ENCODE measurements at regions not wholly inside any gene's neighbourhood (a gene's known extent, or its start where the extent isn't known, plus 50 kb on each side); places are given as distances from the start of the nearest gene placed in this dataset.

- H3K4me1 ChIP-seq (ENCODE audit: insufficient read depth, low read length, poor library complexity, severe bottlenecking), result peaks cover 6% of the 10 kb centered on the region
- no peaks in the 10 kb centered on the region for H3K36me3 ChIP-seq (ENCODE audit: insufficient read depth, low read length)
- H3F3A ChIP-seq (ENCODE audit: low read depth), result no peaks in the 10 kb centered on the region
- H3K27me3 ChIP-seq (ENCODE audit: insufficient read depth, low read length, poor library complexity, severe bottlenecking), result no peaks in the 10 kb centered on the region
- no peaks in the 10 kb centered on the region for H3K79me2 ChIP-seq (ENCODE audit: insufficient read depth, low read length)
- H3K9me3 ChIP-seq (ENCODE audit: insufficient read depth, low read depth, low read length), result peaks cover 9% of the 10 kb centered on the region
- no peaks in the 10 kb centered on the region for H4K20me1 ChIP-seq (ENCODE audit: insufficient read depth, low read length, poor library complexity, severe bottlenecking)
- TF ChIP-seq EZH2phosphoT487 (IDR thresholded peaks at IDR 0.05; ENCODE audit: borderline replicate concordance), result no peak
- TF ChIP-seq, protein P1, sequence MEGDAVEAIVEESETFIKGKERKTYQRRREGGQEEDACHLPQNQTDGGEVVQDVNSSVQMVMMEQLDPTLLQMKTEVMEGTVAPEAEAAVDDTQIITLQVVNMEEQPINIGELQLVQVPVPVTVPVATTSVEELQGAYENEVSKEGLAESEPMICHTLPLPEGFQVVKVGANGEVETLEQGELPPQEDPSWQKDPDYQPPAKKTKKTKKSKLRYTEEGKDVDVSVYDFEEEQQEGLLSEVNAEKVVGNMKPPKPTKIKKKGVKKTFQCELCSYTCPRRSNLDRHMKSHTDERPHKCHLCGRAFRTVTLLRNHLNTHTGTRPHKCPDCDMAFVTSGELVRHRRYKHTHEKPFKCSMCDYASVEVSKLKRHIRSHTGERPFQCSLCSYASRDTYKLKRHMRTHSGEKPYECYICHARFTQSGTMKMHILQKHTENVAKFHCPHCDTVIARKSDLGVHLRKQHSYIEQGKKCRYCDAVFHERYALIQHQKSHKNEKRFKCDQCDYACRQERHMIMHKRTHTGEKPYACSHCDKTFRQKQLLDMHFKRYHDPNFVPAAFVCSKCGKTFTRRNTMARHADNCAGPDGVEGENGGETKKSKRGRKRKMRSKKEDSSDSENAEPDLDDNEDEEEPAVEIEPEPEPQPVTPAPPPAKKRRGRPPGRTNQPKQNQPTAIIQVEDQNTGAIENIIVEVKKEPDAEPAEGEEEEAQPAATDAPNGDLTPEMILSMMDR (conservative IDR thresholded peaks at IDR 0.05; ENCODE audit: low read length), result no peak
- no peaks in the 10 kb centered on the region for H3K9me2 ChIP-seq (replicated peaks; ENCODE audit: low read depth, low read length)
- no peak overlapping the region for H3K4me3 ChIP-seq (ENCODE audit: low read length, poor library complexity, severe bottlenecking)
- H2AFZ ChIP-seq (ENCODE audit: low read length), result no peak overlapping the region
- H3K4me2 ChIP-seq (ENCODE audit: low read depth, low read length, poor library complexity, severe bottlenecking), result no peak overlapping the region
- H3K9ac ChIP-seq (ENCODE audit: low read depth, low read length, poor library complexity, severe bottlenecking), result no peak overlapping the region
These were observed 173.1 kb upstream of the CST7 start for GRCh38 chr20:24775966-24776365.

GRCh38 chr20:24776755-24777271, 172.3 kb upstream of the CST7 start:
- TF ChIP-seq, protein P1 (conservative IDR thresholded peaks at IDR 0.05; ENCODE audit: low read length), result no peak
- peaks cover 9% of the 10 kb centered on the region for H3K9me3 ChIP-seq (ENCODE audit: insufficient read depth, low read depth, low read length)
- no peaks in the 10 kb centered on the region for H3K27me3 ChIP-seq (ENCODE audit: insufficient read depth, low read length, poor library complexity, severe bottlenecking)
- no peaks in the 10 kb centered on the region for H3K9me2 ChIP-seq (replicated peaks; ENCODE audit: low read depth, low read length)
- H3K4me2 ChIP-seq (ENCODE audit: low read depth, low read length, poor library complexity, severe bottlenecking), result no peak overlapping the region
- no peak overlapping the region for H2AFZ ChIP-seq (ENCODE audit: low read length)
- H3K4me1 ChIP-seq (ENCODE audit: insufficient read depth, low read length, poor library complexity, severe bottlenecking), result peaks cover 8% of the 10 kb centered on the region
- no peak overlapping the region for H3K9ac ChIP-seq (ENCODE audit: low read depth, low read length, poor library complexity, severe bottlenecking)
- no peaks in the 10 kb centered on the region for H3K36me3 ChIP-seq (ENCODE audit: insufficient read depth, low read length)
- no peaks in the 10 kb centered on the region for H3K79me2 ChIP-seq (ENCODE audit: insufficient read depth, low read length)
- H3K4me3 ChIP-seq (ENCODE audit: low read length, poor library complexity, severe bottlenecking), result no peak overlapping the region
- no peaks in the 10 kb centered on the region for H3F3A ChIP-seq (ENCODE audit: low read depth)
- H4K20me1 ChIP-seq (ENCODE audit: insufficient read depth, low read length, poor library complexity, severe bottlenecking), result no peaks in the 10 kb centered on the region

DNA sequence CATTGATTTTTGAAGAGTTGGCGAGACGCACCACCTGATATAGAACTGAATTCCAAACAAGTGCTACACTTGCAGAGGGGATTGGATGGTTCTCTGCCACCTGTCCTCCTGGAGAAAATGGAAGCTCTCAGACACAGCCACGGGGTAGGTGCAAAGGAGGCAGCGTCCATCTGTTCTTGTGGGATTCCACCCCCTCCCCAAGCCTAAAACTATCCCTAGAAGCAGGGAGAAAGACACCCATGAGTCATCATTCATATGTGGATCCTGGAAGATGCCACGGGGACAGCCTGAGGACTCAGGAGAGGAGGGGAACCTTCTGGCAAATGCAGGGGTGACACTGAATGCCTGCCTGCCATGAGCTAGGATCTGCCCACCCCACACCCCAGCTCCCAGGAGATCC, 171.3 kb upstream of the CST7 start:
- peaks cover 8% of the 10 kb centered on the region for H3K4me1 ChIP-seq (ENCODE audit: insufficient read depth, low read length, poor library complexity, severe bottlenecking)

More for the DNA sequence above, 171.3 kb upstream of the CST7 start:
- Histone ChIP-seq H3K27me3 (ENCODE audit: insufficient read depth, low read length, poor library complexity, severe bottlenecking) (no peaks in the 10 kb centered on the region), H3K9me3 (ENCODE audit: insufficient read depth, low read depth, low read length) (peaks cover 9% of the 10 kb centered on the region), H3K9ac (ENCODE audit: low read depth, low read length, poor library complexity, severe bottlenecking) (no peak overlapping the region), H3K4me3 (ENCODE audit: low read length, poor library complexity, severe bottlenecking) (no peak overlapping the region), H3K79me2 (ENCODE audit: insufficient read depth, low read length) (no peaks in the 10 kb centered on the region), H3K9me2 (replicated peaks; ENCODE audit: low read depth, low read length) (no peaks in the 10 kb centered on the region), H2AFZ (ENCODE audit: low read length) (no peak overlapping the region), H3K4me2 (ENCODE audit: low read depth, low read length, poor library complexity, severe bottlenecking) (no peak overlapping the region), H4K20me1 (ENCODE audit: insufficient read depth, low read length, poor library complexity, severe bottlenecking) (no peaks in the 10 kb centered on the region), H3F3A (ENCODE audit: low read depth) (no peaks in the 10 kb centered on the region), H3K36me3 (ENCODE audit: insufficient read depth, low read length) (no peaks in the 10 kb centered on the region)
- no peak for TF ChIP-seq EZH2phosphoT487 (IDR thresholded peaks at IDR 0.05; ENCODE audit: borderline replicate concordance)
- TF ChIP-seq, protein P1 (conservative IDR thresholded peaks at IDR 0.05; ENCODE audit: low read length), result no peak

Data from Loucy (cell line).